Activated CD4-positive, CD25-positive, alpha-beta regulatory T cell (primary cell): ENCODE measurements at regions not wholly inside any gene's neighbourhood (a gene's known extent, or its start where the extent isn't known, plus 50 kb on each side); places are given as distances from the start of the nearest gene placed in this dataset.

Experiments used
- DNase-seq, 4 experiments: peaks; one replicate each; lab custom pipeline; 2025; lab: John Stamatoyannopoulos, UW

DNA sequence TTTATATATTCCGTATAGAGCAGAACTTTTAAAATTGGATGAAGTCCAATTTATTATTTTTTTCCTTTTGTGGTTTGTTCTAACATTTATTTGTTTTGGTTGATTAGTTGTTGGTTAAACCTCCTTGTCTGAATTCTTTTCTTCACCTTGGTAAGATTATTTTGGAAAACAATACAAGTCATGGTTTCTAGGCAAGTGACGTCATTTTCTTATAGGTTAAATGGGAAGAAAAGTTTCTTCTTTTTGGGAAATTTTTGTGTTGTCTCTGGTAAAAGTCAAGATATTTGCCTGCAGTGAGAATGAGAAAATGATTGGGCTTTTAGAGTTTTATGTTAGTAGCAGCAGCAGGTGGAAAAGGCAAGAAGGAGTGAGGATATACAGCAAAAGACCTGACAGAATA is 197.9 kb downstream of the OTOR start:
- no peak for DNase-seq

DNA sequence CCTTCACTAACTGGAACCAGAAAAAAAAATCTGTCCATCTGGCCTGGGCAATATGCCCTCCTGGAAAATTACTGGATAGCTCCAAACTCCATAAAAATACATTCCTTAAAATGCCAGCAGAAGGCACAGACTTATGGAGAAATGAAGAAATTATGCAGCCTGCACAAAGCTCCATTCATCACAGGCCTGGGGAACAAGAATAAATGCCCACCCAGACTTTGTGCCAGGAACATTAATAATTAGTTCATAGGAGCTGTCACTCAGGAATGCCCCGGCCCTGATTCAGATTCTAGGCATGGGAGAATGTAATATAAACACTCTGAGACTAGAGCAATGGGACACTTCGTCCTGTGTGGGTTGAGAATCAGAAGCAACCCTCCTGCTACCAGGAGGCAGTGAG is 199.3 kb downstream of the OTOR start:
- no peak for DNase-seq

DNA sequence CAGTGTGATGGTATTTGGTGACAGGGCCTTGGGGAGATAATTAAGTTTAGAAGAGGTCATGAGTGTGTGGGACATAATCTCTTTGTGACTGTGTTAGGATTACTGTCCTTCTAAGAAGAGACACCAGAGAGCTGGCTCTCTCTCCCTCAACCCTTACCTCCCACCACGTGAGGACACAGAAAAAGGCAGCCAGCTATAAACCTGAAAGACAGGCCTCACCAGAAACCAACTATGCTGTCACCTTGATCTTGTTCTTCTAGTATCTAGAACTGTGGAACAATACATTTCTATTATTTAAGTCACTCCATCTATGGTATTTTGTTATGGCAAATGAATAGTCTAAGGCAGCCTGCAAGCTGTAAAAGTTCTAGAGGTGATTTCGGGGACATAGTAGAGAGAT is 203.7 kb downstream of the OTOR start:
- DNase-seq = no peak

- no peak for DNase-seq
Measured at GRCh38 chr20:16952965-16953364, 204.8 kb downstream of the OTOR start.

- no peak for DNase-seq
Measured at GRCh38 chr20:16953858-16954257, 205.7 kb downstream of the OTOR start.

DNA sequence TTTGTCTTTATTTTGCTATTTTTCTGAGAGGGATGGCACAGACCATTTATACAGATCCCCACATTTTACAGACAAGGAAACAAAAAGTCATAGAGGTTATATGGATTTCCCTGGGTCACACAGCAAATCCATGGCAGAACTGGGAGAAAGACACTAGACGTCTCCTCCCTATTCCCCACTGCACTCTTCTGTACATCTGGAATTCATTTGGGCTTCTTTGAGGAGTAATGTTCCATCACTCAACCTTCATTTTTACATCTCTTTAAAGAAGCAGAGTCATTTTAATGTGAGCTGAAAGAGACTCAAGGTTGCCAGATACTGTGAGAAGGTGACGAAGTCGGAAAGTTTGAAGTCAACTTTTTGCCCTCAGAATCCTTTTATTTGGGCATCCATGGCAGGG is 207.3 kb downstream of the OTOR start:
- no peak for DNase-seq

DNA sequence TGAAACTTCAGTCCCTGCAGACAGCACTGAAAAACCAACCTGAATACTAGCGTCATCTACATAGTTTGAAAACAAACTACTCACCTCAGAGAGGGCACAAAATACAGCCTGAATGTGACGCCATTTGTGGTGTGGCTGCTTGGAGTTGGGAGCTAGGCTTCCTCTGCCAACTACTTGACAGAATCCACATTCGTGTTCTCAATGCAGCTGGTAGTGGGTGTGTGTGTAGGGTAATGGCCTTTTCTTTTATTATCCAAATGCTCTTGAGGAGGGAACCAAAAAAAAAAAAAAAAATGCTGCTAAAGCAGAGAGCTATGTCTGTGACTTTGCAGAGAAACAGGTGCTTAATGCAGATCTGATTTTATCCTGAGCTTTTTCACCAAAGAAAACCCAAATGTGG is 207.8 kb downstream of the OTOR start:
- DNase-seq = no peak

- no peak for DNase-seq
Measured at GRCh38 chr20:16965401-16965800, 217.2 kb downstream of the OTOR start.

GRCh38 chr20:16966276-16966880 is 218.2 kb downstream of the OTOR start:
- DNase-seq = no peak

DNA sequence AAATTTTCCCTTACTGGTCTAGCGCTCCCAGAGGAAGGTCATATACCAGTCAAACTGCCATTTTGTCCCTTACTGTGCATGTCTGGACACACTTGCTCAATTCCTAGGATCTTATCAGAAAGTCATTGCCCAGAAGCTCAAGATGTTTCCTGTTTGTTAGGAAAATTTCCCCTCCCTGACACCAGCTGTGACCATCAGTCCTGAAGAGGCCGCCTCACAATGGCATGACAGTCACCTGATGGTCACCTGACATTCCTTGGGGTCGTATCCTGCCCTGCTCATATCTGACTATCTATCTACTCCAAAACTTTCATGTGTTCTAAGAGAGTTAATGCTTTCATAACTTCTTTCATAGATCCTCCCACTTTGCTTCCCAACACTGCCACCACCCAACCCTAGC is 219.9 kb downstream of the OTOR start:
- no peak for DNase-seq

DNA sequence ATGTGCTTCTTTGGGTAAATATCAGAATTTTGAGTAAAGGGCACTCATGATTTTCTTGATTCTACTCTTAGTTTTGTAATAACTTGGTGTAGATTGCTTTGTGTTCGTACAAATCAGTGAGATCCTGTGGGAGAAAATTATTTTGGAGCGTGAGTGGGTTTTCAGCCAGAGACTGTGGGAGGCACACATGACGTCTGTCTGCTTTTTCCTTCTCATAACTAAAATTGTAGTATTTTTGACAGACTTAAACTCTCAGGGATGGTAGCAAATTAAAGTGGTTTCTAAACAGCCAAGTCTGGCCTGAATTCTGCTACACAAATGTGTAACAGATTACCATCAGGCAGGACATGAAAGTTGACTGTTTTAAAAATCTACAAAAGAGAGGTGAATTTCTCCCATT is 222.6 kb downstream of the OTOR start:
- no peak for DNase-seq

GRCh38 chr20:16974080-16974854 is 226.1 kb downstream of the OTOR start:
- DNase-seq = no peak

GRCh38 chr20:16974855-16975162 is 226.7 kb downstream of the OTOR start:
- DNase-seq = no peak

DNA sequence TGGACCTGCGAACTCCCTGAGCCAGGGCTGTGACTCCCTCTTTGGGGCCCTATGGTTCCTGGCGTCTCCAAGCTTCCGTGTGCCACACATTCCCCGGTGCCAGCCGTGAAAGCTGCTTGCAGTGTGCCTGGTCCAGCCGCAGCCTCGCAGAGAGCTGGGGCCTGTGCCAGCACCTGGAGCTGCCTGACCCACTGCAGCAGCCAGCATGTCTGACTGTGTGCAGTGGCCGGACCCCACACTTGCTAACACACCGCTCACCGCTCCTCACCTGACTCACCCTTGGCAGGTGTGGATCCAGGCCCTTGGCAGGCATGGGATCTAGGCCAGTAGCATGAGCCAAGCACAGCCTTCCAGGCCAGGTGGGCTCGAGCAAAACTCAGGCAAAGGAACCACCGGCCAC is 227.5 kb downstream of the OTOR start:
- no peak for DNase-seq

GRCh38 chr20:16978497-16978896 is 230.3 kb downstream of the OTOR start:
- no peak for DNase-seq

DNA sequence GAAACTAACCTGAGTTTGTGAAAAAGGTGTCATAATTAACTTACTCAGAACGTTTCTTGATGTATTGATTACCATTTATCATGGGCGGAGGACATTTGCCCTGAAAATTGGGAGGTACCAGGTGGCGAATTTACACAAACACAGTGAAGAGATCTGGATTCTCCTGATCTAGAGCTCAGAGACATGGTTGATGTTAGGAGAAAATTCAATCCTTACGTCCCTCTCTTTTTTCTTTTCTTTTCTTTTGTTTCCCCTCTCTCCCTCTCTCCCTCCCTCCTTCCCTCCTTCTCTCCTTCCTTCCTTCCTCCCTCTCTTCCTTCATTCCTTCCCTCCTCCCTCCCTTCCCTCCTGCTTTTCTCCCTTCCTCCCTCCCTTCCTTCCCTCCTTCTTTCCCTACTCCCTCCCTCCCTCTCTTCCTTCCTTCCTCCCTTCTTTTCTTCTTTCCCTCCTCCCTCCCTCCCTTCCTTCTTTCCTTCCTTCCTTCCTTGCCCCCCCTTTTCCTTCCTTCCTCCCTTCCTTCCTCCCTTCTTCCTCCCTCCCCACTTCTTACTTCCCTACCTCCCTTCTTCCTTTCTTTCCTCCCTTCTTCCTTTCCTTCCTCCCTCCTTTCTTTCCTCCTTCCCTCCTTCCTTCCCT is 234.1 kb downstream of the OTOR start:
- DNase-seq = no peak

GRCh38 chr20:16984481-16984880 is 236.3 kb downstream of the OTOR start:
- DNase-seq = no peak

- no peak for DNase-seq
Measured at GRCh38 chr20:17003170-17003870, 223.5 kb upstream of the PCSK2 start.

DNA sequence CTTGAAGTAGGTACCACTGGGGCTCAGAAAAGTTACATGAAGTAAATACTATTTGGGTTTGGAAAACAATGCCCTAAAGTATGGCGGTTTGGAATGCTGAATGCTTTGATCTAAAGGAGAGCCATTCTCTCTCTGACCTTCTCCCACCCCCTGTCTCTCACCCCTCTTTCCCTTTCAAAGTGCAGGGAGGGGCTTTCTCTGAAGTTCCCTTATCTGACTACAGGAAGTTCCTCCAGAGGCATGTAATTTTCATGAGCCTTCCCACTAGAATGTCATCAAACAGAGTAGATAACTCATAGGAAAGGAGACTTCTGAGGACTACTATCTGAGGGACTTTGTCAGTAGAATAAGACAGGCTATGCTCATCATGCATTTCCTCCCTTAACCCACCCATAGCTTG is 216.7 kb upstream of the PCSK2 start:
- no peak for DNase-seq

DNA sequence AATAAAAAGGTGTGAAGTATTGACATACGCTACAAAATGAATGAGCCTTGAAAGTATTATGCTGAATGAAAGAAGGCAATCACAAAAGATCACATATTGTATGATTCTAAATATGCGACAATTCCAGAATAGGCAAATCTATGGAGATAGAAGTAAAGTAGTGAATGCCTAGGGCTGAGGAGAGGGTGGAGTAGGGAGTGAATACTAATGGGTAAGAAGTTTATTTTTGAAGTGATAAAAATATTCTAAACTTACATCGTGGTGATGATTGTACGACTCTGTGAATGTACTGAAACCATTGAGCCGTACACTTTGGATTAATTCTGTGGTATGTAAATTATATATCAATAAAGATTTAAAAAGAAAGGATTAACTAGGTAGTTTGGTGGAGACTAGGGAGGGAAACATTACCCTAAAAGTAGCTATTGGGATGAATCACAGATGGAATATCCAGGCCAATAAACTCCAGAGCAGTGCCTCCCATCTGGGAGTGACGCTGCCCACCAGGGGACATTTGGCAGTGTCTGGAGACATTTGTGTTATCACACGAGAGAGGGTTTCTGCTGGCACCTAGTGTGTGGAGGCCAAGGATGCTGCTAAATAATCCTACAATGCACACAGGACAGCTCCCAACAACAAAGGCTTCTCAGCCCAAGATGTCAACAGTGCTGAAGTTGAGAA is 214.2 kb upstream of the PCSK2 start:
- DNase-seq = no peak

DNA sequence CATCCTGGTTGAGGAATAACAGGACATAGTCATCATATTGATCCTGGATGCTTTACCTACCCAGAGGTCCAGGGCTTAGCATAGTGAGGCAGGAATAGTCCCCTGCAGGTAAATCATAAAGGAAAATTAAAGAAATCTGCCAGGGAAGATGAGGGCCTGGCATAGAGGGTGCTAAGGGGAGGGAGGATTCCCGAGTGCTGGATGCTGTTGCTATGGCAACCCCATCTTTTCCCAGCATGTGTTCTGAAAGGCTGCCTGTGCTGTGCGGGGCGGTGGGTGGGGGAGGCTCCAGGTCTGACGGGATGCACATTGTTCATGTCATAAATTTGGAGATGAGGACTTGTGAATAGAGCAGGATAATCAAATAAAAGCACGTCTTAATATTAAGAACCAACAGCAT is 212.6 kb upstream of the PCSK2 start:
- DNase-seq = no peak

- no peak for DNase-seq
Measured at GRCh38 chr20:17014756-17015366, 212.0 kb upstream of the PCSK2 start.
